Stomach (tissue), 8 donors: ENCODE measurements at regions not wholly inside any gene's neighbourhood (a gene's known extent, or its start where the extent isn't known, plus 50 kb on each side); places are given as distances from the start of the nearest gene placed in this dataset.

Experiments
- DNase-seq, 2 donors: peaks; one replicate each; pipeline versions ENCODE4 v3.0.0 to v3.0.0-alpha.2; 2013 to 2019
- H3K27ac ChIP-seq, 5 donors: fragments of 200-600 bp in 4 of 5; sonication (generic) in 4 of 5; one replicate each; pipeline ENCODE4 v1.5.1; 2013 to 2019; ENCODE audit warnings: mild to moderate bottlenecking in 1 of 5, moderate library complexity in 1 of 5
- H3K27me3 ChIP-seq, 3 donors: fragments of 200-600 bp; sonication (generic); one replicate each; pipeline ENCODE4 v1.5.1; 2017 to 2019; ENCODE audit warnings: mixed run types in 1 of 3
- H3K36me3 ChIP-seq, 4 donors: fragments of 200-600 bp; sonication (generic); 1 replicate in 3 of 4; 2 replicates in 1 of 4; pipeline ENCODE4 v1.5.1; 2016 to 2019
- H3K4me1 ChIP-seq, 4 donors: fragments of 200-600 bp; sonication (generic); one replicate each; pipeline ENCODE4 v1.5.1; 2016 to 2019
- H3K4me3 ChIP-seq, 4 donors: fragments of 200-600 bp; sonication (generic) in 3 of 4; one replicate each; pipeline ENCODE4 v1.5.1; 2016 to 2019; ENCODE audit warnings: mild to moderate bottlenecking in 1 of 4
- H3K9me3 ChIP-seq, 4 donors: fragments of 200-600 bp; sonication (generic); one replicate each; pipeline ENCODE4 v1.5.1; 2016 to 2019
- EP300 ChIP-seq: sonication (generic); formaldehyde crosslinking; IDR thresholded peaks from one replicate; pipeline ENCODE4 v1.6.1; 2017; ENCODE audit warnings: antibody characterized with exemption
- POLR2A ChIP-seq, 4 donors: fragments of 450-650 bp; IDR thresholded peaks; one replicate each; pipeline ENCODE4 v1.6.1; 2016; ENCODE audit warnings: antibody characterized with exemption in 4 of 4, control low read depth in 2 of 4, mild to moderate bottlenecking in 1 of 4, moderate library complexity in 1 of 4
- POLR2AphosphoS5 ChIP-seq, 3 donors: sonication (generic); formaldehyde crosslinking; IDR thresholded peaks; one replicate each; pipeline ENCODE4 v1.6.1; 2016; ENCODE audit warnings: antibody characterized with exemption in 3 of 3
- WGBS, 5 donors: extraction: QIAGEN DNeasy Blood & Tissue Kit in 3 of 5; methylation state at CpG; one replicate each; pipeline versions ENCODE4 v1.1.5 to v1.1.7; 2013 to 2018; 5-methylcytosine and 5-hydroxymethylcytosine counted together
- intact Hi-C: fragments of 100-400 bp; cut with DNase I; formaldehyde crosslinking; loops from one replicate; pipeline ENCODE4 v1.15.1; 2023; ENCODE audit warnings: low total_unique reads
- TF ChIP-seq, protein P1 (sequence below), 7 experiments: fragments of 450-650 bp in 4 of 7; fragments of 200-600 bp in 3 of 7; sonication (generic) in 3 of 7; IDR thresholded peaks; one replicate each; pipeline ENCODE4 v1.5.1; 2016 to 2019; ENCODE audit warnings: antibody characterized with exemption in 7 of 7, control low read depth in 2 of 7, mild to moderate bottlenecking in 1 of 7
- donor health status: healthy with polysubstance abuse.
- donor health status: Bipolar disorder and iron deficiency.
- donor health status: healthy.

DNA sequence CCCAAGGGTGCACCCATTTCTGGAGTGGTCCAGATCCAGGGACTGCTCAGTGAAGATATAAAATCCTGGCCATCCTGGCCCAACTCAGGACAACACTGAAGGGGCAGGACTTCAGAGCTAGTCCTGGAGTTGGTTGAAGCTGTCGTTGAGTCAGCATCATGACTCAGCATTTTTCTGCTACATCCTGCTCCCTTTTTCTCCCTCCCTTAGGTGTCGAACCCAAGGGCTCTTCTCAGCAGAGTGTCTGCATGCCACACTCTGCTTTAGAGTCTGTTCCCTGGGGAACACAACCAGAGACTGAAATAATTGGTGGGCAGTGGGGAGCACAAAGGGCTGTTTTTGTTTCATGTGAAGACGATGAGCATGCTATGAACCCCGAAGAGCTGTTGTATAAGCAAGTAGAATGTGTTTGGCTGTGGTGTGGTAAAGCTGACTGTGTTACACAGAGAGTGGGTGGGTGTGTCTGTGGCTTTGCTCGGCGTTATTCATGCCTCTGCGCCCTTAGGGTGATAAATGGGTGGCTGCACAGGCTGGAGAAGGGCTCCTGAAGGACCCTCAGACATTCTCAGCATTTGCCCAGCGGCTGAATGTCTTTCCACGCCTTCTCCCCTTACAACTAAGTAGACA lies 167.2 kb downstream of the CYYR1 start:
- Histone ChIP-seq H3K36me3 (no peaks in the 10 kb centered on the region), H3K4me3 (no peak overlapping the region), H3K9me3 (no peaks in the 10 kb centered on the region), H3K27ac (no peak overlapping the region), H3K27me3 (no peaks in the 10 kb centered on the region), H3K4me1 (peaks cover 0 to 6% (median 2%) of the 10 kb centered on the region in 4 donors)
- 58 to 74% (median 66%) methylated on average over 9 of the region's 9 CpGs for WGBS, 5 donors
- no peak for TF ChIP-seq EP300
- no peak for TF ChIP-seq POLR2A (IDR thresholded peaks at IDR 0.05)
- TF ChIP-seq, protein P1, sequence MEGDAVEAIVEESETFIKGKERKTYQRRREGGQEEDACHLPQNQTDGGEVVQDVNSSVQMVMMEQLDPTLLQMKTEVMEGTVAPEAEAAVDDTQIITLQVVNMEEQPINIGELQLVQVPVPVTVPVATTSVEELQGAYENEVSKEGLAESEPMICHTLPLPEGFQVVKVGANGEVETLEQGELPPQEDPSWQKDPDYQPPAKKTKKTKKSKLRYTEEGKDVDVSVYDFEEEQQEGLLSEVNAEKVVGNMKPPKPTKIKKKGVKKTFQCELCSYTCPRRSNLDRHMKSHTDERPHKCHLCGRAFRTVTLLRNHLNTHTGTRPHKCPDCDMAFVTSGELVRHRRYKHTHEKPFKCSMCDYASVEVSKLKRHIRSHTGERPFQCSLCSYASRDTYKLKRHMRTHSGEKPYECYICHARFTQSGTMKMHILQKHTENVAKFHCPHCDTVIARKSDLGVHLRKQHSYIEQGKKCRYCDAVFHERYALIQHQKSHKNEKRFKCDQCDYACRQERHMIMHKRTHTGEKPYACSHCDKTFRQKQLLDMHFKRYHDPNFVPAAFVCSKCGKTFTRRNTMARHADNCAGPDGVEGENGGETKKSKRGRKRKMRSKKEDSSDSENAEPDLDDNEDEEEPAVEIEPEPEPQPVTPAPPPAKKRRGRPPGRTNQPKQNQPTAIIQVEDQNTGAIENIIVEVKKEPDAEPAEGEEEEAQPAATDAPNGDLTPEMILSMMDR (IDR thresholded peaks at IDR 0.05), result no peak
- TF ChIP-seq POLR2AphosphoS5 (IDR thresholded peaks at IDR 0.05), result no peak
- DNase-seq, result peak in 1 of 2 donors; percentile 29
- intact Hi-C loops, result no loop called here

DNA sequence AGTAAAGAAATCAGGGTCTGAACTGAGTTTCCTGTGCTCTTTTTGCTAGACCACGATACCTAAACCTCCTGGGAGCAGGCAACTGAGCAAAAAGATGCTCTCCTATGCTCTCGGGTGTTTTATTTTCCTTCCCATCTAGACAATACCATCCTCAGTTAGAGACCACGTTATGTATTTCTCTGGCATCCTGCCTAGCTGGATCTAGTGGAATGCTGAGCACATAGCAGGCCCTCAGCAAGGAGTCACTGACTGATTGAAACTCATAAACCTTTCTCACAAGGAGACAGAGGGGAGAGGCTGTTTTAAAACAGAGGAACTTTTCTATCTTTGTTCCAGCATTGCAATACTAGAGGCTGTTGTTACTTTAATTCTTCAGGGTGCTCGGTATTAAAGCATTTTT lies 168.0 kb downstream of the CYYR1 start:
- 66 to 77% (median 71%) methylated on average over 4 of the region's 4 CpGs for WGBS, 5 donors
- no peaks in the 10 kb centered on the region for H3K27me3 ChIP-seq
- intact Hi-C loops, result no loop called here
- H3K9me3 ChIP-seq, result no peaks in the 10 kb centered on the region
- peak in 1 of 2 donors; percentile 15 for DNase-seq
- no peaks in the 10 kb centered on the region for H3K36me3 ChIP-seq
- H3K4me3 ChIP-seq, result no peak overlapping the region
- H3K4me1 ChIP-seq, result peaks cover 0 to 6% (median 2%) of the 10 kb centered on the region in 4 donors
- no peak for TF ChIP-seq POLR2A (IDR thresholded peaks at IDR 0.05)
- no peak for TF ChIP-seq EP300
- TF ChIP-seq, protein P1 (IDR thresholded peaks at IDR 0.05), result no peak
- no peak for TF ChIP-seq POLR2AphosphoS5 (IDR thresholded peaks at IDR 0.05)
- no peak overlapping the region for H3K27ac ChIP-seq

DNA sequence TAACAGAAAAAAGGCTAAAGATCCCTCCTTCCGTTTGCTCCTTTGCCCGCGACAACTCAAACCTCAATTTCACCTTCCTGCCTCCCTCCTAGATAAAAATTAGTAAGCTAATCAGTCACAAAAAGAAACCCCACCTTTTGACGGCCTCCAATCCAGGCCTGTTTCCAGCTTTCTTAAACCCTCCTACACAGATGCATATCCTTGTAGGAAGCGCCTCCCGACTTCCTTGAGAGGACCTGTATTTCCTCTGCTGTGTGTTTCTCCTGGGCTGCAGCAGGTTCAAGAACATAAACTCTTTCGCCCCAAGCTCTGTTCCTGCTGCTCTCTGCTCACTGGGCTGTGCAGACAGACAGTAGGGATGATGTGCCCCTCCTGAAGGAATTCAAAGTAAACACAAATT lies 168.8 kb downstream of the CYYR1 start:
- no peak for TF ChIP-seq POLR2A (IDR thresholded peaks at IDR 0.05)
- TF ChIP-seq POLR2AphosphoS5 (IDR thresholded peaks at IDR 0.05), result no peak
- TF ChIP-seq, protein P1 (IDR thresholded peaks at IDR 0.05), result no peak
- TF ChIP-seq EP300, result no peak
- WGBS, 5 donors, result 87 to 93% (median 91%) methylated on average over 7 of the region's 7 CpGs
- Histone ChIP-seq H3K27me3 (no peaks in the 10 kb centered on the region), H3K9me3 (no peaks in the 10 kb centered on the region), H3K27ac (no peak overlapping the region), H3K36me3 (no peaks in the 10 kb centered on the region), H3K4me1 (peaks cover 0 to 6% (median 2%) of the 10 kb centered on the region in 4 donors), H3K4me3 (no peak overlapping the region)
- no peak for DNase-seq
- intact Hi-C loops, result no loop called here

DNA sequence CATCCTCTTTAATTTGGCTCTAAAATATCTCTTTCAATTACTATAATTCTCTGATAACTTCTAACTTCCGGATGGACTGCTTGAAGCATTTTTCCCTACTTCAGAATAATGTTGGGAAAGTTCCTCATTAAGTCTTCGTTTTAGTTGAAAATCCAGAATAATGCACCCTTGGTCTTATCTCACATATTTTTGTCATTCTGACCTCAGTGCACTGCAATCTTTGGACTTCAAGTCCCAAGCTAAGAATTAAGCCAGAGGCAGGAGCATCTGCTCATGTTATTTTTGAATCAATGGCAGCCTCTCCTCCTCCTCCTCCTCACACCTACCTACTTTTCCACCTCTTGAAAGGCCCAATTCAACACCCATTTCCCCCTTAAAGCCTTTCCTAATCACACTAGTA lies 169.8 kb downstream of the CYYR1 start:
- Histone ChIP-seq H3K36me3 (no peaks in the 10 kb centered on the region), H3K4me3 (no peak overlapping the region), H3K4me1 (peaks cover 0 to 6% (median 2%) of the 10 kb centered on the region in 4 donors), H3K27ac (no peak overlapping the region), H3K9me3 (no peaks in the 10 kb centered on the region), H3K27me3 (no peaks in the 10 kb centered on the region)
- DNase-seq, result no peak
- 73 to 94% (median 82%) methylated on average over 2 of the region's 2 CpGs for WGBS, 5 donors
- TF ChIP-seq, protein P1 (IDR thresholded peaks at IDR 0.05), result no peak
- TF ChIP-seq POLR2AphosphoS5 (IDR thresholded peaks at IDR 0.05), result no peak
- no peak for TF ChIP-seq EP300
- TF ChIP-seq POLR2A (IDR thresholded peaks at IDR 0.05), result no peak
- intact Hi-C loops, result no loop called here
